ENCODE measurements at regions not wholly inside any gene's neighbourhood (a gene's known extent, or its start where the extent isn't known, plus 50 kb on each side); places are given as distances from the start of the nearest gene placed in this dataset.

- TF ChIP-seq CTCF (IDR thresholded peaks at IDR 0.05 in 4 of 5, conservative IDR thresholded peaks at IDR 0.05 in 1 of 5) (no peak), POLR2A (IDR thresholded peaks at IDR 0.05) (no peak)
Measured at GRCh38 chr4:30847167-30847566, 127.0 kb downstream of the PCDH7 start.
